Mucosa of rectum (tissue), 2 donors: ENCODE measurements at regions not wholly inside any gene's neighbourhood (a gene's known extent, or its start where the extent isn't known, plus 50 kb on each side); places are given as distances from the start of the nearest gene placed in this dataset.
"Not testable (repeated sequence)": the region's sequence is repeated elsewhere in the genome, so short reads cannot be mapped to it uniquely, and the experiment has no call there.

Source experiments
- H3K27ac ChIP-seq, 2 donors: one replicate each; pipeline ENCODE4 v1.7.0; 2013; ENCODE audit warnings: inconsistent platforms in 2 of 2, low read depth in 2 of 2, low read length in 2 of 2
- H3K27me3 ChIP-seq, 2 donors: one replicate each; pipeline ENCODE4 v1.7.0; 2013; ENCODE audit warnings: low read length in 2 of 2; ENCODE audit not compliant: control insufficient read depth in 2 of 2, insufficient read depth in 2 of 2
- H3K36me3 ChIP-seq, 2 donors: one replicate each; pipeline ENCODE4 v1.7.0; 2013; ENCODE audit warnings: low read length in 2 of 2; ENCODE audit not compliant: control insufficient read depth in 2 of 2, insufficient read depth in 2 of 2
- H3K4me1 ChIP-seq, 2 donors: one replicate each; pipeline ENCODE4 v1.7.0; 2013; ENCODE audit warnings: low read length in 2 of 2, mild to moderate bottlenecking in 1 of 2; ENCODE audit not compliant: control insufficient read depth in 2 of 2, insufficient read depth in 2 of 2
- H3K4me3 ChIP-seq, 2 donors: one replicate each; pipeline ENCODE4 v1.7.0; 2013; ENCODE audit warnings: low read length in 2 of 2
- H3K9ac ChIP-seq, 2 donors: one replicate each; pipeline ENCODE4 v1.7.0; 2013; ENCODE audit warnings: low read length in 2 of 2, low read depth in 1 of 2, mild to moderate bottlenecking in 1 of 2
- H3K9me3 ChIP-seq, 2 donors: one replicate each; pipeline ENCODE4 v1.7.0; 2013; ENCODE audit warnings: low read length in 2 of 2; ENCODE audit not compliant: control insufficient read depth in 2 of 2
- donor health status: healthy.
- donor health status: Normal muscosa, but diverticular disease.

DNA sequence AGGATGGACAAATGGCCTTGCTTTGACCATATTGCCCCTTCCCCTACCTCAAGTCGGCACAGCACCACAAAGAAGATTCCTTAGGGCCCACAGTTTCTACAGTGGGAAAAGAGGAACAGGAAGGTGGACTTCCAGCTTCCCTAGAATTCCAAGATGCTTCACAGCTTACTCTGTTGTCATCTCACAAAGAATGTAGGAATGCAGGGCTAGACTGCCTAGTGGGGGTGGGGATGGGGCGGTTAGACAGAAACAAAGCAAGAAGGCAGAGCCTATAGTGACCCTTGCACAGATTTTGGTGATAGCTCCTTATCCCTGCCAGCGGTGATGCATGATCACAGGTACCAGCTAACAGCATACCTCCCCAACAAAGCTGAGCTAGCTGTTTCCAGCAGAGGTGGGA, 607.6 kb upstream of the MAN1A1 start:
- no peaks in the 10 kb centered on the region for H3K9me3 ChIP-seq
- H3K9ac ChIP-seq: no peak overlapping the region
- no peak overlapping the region for H3K27ac ChIP-seq
- H3K4me3 ChIP-seq: no peak overlapping the region
- H3K27me3 ChIP-seq: no peaks in the 10 kb centered on the region
- H3K4me1 ChIP-seq: no peaks in the 10 kb centered on the region
- H3K36me3 ChIP-seq: no peaks in the 10 kb centered on the region

DNA sequence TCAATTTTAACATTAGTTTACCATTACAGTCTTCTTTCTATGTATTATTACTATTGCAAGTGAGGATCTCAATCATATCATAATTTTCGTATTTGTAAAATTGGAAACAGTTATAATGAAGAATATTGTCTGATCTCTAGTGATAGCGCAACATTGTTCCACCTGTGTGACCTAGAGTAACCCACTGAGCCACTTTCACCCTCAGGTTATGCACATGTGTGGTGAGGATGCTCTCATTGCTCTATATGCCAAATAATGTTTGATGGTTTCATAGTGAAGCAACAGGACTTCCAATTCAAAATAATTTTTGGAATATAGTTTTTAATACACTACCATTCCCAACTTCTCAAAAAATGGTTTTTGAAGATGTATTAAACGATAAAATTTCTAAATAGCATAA, 603.1 kb upstream of the MAN1A1 start:
- Histone ChIP-seq H3K4me3 (no peak overlapping the region), H3K4me1 (no peaks in the 10 kb centered on the region), H3K9ac (no peak overlapping the region), H3K27me3 (no peaks in the 10 kb centered on the region), H3K27ac (no peak overlapping the region), H3K36me3 (no peaks in the 10 kb centered on the region), H3K9me3 (no peaks in the 10 kb centered on the region)

- Histone ChIP-seq H3K4me1 (no peaks in the 10 kb centered on the region), H3K27ac (no peak overlapping the region), H3K36me3 (no peaks in the 10 kb centered on the region), H3K4me3 (no peak overlapping the region), H3K27me3 (no peaks in the 10 kb centered on the region), H3K9ac (no peak overlapping the region), H3K9me3 (no peaks in the 10 kb centered on the region)
Observed at GRCh38 chr6:119950681-119951080, 601.1 kb upstream of the MAN1A1 start.

GRCh38 chr6:119942078-119942752, 592.7 kb upstream of the MAN1A1 start:
- H3K9me3 ChIP-seq: no peaks in the 10 kb centered on the region
- no peaks in the 10 kb centered on the region for H3K27me3 ChIP-seq
- no peaks in the 10 kb centered on the region for H3K36me3 ChIP-seq
- H3K9ac ChIP-seq: no peak overlapping the region
- H3K4me3 ChIP-seq: no peak overlapping the region
- no peak overlapping the region for H3K27ac ChIP-seq
- no peaks in the 10 kb centered on the region for H3K4me1 ChIP-seq

GRCh38 chr6:119938752-119939151, 589.2 kb upstream of the MAN1A1 start:
- Histone ChIP-seq H3K36me3 (no peaks in the 10 kb centered on the region), H3K27me3 (no peaks in the 10 kb centered on the region), H3K4me3 (no peak overlapping the region), H3K4me1 (no peaks in the 10 kb centered on the region), H3K27ac (no peak overlapping the region), H3K9ac (no peak overlapping the region), H3K9me3 (no peaks in the 10 kb centered on the region)

GRCh38 chr6:119934816-119935215, 585.3 kb upstream of the MAN1A1 start:
- Histone ChIP-seq H3K9ac (no peak overlapping the region), H3K36me3 (no peaks in the 10 kb centered on the region), H3K9me3 (no peaks in the 10 kb centered on the region)

DNA sequence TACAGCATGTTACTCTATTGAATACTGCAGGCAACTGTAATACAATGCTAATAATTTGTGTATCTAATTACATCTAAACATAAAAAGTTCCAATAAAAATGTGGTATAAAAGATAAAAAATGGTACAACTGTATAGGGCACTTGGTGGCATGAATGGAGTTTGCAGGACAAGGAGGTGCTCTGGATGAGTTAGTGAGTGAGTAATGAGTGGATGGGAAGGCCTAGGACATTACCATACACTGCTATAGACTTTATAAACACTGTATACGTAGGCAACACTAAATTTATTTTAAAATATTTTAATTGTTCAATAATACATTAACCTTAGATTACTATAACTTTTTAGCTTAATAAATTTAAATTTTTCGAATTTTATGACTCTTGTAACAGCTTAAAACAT, 579.6 kb upstream of the MAN1A1 start:
- Histone ChIP-seq H3K9ac (no peak overlapping the region), H3K9me3 (no peaks in the 10 kb centered on the region), H3K27me3 (no peaks in the 10 kb centered on the region), H3K36me3 (no peaks in the 10 kb centered on the region), H3K4me3 (no peak overlapping the region), H3K27ac (no peak overlapping the region), H3K4me1 (no peaks in the 10 kb centered on the region)

More at GRCh38 chr6:119934816-119935215, 585.3 kb upstream of the MAN1A1 start:
- Histone ChIP-seq H3K4me1 (no peaks in the 10 kb centered on the region), H3K27me3 (no peaks in the 10 kb centered on the region), H3K27ac (no peak overlapping the region), H3K4me3 (no peak overlapping the region)

DNA sequence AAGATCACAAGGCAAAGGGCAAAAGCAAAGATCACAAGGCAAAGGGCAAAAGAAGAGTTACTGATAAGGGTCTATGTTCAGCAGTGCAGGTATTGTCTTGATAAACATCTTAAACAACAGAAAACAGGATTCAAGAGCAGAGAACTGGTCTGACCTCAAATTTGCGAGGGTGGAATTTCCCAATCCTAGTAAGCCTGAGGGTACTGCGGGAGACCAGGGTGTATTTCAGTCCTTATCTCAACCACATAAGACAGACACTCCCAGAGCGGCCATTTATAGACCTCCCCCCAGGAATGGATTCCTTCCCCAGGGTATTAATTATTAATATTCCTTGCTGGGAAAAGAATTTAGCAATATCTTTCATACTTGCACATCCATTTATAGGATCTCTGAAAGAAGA, 575.3 kb upstream of the MAN1A1 start:
- H3K27ac ChIP-seq, H3K4me1 ChIP-seq, H3K36me3 ChIP-seq, H3K27me3 ChIP-seq, H3K4me3 ChIP-seq, H3K9ac ChIP-seq, H3K9me3 ChIP-seq: not testable (repeated sequence)

DNA sequence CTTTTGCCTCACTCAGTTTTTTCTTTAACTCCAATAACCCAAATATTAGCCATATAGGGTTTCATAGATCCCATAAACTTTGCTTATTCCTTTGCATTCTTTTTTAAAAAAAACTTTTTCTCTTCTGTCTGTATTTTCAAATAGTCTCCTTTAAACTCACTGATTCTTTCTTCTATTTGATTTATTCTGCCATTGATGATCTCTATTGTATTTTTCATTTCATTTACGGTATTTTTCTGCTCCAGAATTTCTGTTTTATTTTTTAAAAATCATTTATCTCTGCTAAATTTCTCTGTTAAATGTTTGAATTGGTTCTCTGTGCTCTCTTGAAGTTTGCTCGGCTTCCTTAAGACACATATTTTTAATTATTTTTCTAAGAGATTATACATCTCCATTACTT, 573.3 kb upstream of the MAN1A1 start:
- no peak overlapping the region for H3K9ac ChIP-seq
- no peak overlapping the region for H3K4me3 ChIP-seq
- H3K27ac ChIP-seq: no peak overlapping the region
- H3K4me1 ChIP-seq: no peaks in the 10 kb centered on the region
- peaks cover 0 to 9% of the 10 kb centered on the region in 2 donors for H3K9me3 ChIP-seq
- H3K27me3 ChIP-seq: no peaks in the 10 kb centered on the region
- H3K36me3 ChIP-seq: no peaks in the 10 kb centered on the region

DNA sequence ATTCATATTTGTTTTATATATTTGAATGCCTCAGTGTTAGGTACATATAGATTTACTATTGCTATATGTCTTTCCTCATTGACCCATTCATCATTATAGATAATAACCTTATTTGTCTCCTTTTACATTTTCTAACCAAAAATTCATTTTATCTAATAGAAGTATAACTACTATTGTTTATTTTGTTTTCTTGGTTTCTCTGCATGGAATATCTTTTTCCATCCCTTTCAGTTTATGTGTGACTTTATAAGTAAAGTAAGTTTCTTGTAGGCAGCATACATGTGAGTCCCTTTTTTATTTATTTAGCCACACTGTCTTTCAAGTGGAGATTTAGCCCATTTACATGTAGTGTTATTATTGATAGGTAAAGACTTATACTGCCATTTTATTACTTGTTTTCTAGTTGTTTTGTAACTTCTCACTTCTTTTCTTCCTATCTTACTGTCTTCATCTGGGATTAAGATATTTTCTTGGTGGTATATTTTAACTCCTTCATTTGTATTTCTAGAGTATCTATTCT, 572.0 kb upstream of the MAN1A1 start:
- no peak overlapping the region for H3K9ac ChIP-seq
- no peak overlapping the region for H3K27ac ChIP-seq
- H3K4me3 ChIP-seq: no peak overlapping the region
- H3K27me3 ChIP-seq: no peaks in the 10 kb centered on the region
- H3K36me3 ChIP-seq: no peaks in the 10 kb centered on the region
- H3K9me3 ChIP-seq: peaks cover 0 to 9% of the 10 kb centered on the region in 2 donors
- H3K4me1 ChIP-seq: no peaks in the 10 kb centered on the region
